ENCODE measurements at regions not wholly inside any gene's neighbourhood (a gene's known extent, or its start where the extent isn't known, plus 50 kb on each side); places are given as distances from the start of the nearest gene placed in this dataset.

GRCh38 chr2:104420953-104421352, 433.0 kb upstream of the POU3F3 start:
- no peaks in the 10 kb centered on the region for H3K36me3 ChIP-seq
- H3K27me3 ChIP-seq, result no peaks in the 10 kb centered on the region
- no peaks in the 10 kb centered on the region for H3K9me3 ChIP-seq

GRCh38 chr2:104425850-104426595, 427.9 kb upstream of the POU3F3 start:
- intact Hi-C loops (cut with DNase I), result no loop called here

More at GRCh38 chr2:104420953-104421352, 433.0 kb upstream of the POU3F3 start:
- intact Hi-C loops (cut with DNase I), result no loop called here
- Histone ChIP-seq H3K4me1 (no peaks in the 10 kb centered on the region), H3K27ac (no peak overlapping the region), H3K4me3 (no peak overlapping the region)
- TF ChIP-seq, protein P1, sequence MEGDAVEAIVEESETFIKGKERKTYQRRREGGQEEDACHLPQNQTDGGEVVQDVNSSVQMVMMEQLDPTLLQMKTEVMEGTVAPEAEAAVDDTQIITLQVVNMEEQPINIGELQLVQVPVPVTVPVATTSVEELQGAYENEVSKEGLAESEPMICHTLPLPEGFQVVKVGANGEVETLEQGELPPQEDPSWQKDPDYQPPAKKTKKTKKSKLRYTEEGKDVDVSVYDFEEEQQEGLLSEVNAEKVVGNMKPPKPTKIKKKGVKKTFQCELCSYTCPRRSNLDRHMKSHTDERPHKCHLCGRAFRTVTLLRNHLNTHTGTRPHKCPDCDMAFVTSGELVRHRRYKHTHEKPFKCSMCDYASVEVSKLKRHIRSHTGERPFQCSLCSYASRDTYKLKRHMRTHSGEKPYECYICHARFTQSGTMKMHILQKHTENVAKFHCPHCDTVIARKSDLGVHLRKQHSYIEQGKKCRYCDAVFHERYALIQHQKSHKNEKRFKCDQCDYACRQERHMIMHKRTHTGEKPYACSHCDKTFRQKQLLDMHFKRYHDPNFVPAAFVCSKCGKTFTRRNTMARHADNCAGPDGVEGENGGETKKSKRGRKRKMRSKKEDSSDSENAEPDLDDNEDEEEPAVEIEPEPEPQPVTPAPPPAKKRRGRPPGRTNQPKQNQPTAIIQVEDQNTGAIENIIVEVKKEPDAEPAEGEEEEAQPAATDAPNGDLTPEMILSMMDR (IDR thresholded peaks at IDR 0.05), result no peak
- no peak for TF ChIP-seq POLR2AphosphoS5 (IDR thresholded peaks at IDR 0.05; ENCODE audit: insufficient read depth in 1 of 2, low read depth in 1 of 2)
- no peak for TF ChIP-seq POLR2A (IDR thresholded peaks at IDR 0.05)
- no peak for DNase-seq (ENCODE audit: extremely low spot score in 2 of 2)

DNA sequence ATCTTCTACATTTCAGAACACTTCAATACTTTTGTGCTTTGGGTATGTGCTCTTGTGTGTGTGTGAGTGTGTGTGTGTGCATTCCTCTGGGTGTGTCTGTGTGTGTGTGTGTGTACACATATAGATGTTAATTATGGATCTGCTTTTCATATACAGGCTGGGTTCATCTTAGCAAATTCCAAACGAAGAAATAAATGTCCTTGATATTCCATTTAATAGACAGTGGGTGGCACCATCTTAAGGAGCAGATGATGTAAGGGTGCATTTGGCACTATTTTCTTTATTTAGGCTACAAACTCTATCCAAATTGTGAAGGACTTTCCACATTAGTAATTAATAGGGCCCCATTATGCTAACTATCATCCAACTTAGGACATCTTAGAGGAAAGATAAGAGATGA, 425.8 kb upstream of the POU3F3 start:
- no peak for DNase-seq (ENCODE audit: extremely low spot score in 2 of 2)
- intact Hi-C loops (cut with DNase I), result no loop called here
- Histone ChIP-seq H3K27ac (no peak overlapping the region), H3K36me3 (no peaks in the 10 kb centered on the region), H3K27me3 (no peaks in the 10 kb centered on the region), H3K9me3 (no peaks in the 10 kb centered on the region), H3K4me3 (no peak overlapping the region), H3K4me1 (no peaks in the 10 kb centered on the region)
- TF ChIP-seq, protein P1 (IDR thresholded peaks at IDR 0.05), result no peak
- TF ChIP-seq POLR2A (IDR thresholded peaks at IDR 0.05) (no peak), POLR2AphosphoS5 (IDR thresholded peaks at IDR 0.05; ENCODE audit: insufficient read depth in 1 of 2, low read depth in 1 of 2) (no peak)

More at GRCh38 chr2:104425850-104426595, 427.9 kb upstream of the POU3F3 start:
- Histone ChIP-seq H3K4me1 (no peaks in the 10 kb centered on the region), H3K27me3 (no peaks in the 10 kb centered on the region), H3K4me3 (no peak overlapping the region), H3K36me3 (no peaks in the 10 kb centered on the region), H3K9me3 (no peaks in the 10 kb centered on the region), H3K27ac (no peak overlapping the region)
- TF ChIP-seq, protein P1 (IDR thresholded peaks at IDR 0.05), result no peak
- TF ChIP-seq POLR2AphosphoS5 (IDR thresholded peaks at IDR 0.05; ENCODE audit: insufficient read depth in 1 of 2, low read depth in 1 of 2) (no peak), POLR2A (IDR thresholded peaks at IDR 0.05) (no peak)
- no peak for DNase-seq (ENCODE audit: extremely low spot score in 2 of 2)

DNA sequence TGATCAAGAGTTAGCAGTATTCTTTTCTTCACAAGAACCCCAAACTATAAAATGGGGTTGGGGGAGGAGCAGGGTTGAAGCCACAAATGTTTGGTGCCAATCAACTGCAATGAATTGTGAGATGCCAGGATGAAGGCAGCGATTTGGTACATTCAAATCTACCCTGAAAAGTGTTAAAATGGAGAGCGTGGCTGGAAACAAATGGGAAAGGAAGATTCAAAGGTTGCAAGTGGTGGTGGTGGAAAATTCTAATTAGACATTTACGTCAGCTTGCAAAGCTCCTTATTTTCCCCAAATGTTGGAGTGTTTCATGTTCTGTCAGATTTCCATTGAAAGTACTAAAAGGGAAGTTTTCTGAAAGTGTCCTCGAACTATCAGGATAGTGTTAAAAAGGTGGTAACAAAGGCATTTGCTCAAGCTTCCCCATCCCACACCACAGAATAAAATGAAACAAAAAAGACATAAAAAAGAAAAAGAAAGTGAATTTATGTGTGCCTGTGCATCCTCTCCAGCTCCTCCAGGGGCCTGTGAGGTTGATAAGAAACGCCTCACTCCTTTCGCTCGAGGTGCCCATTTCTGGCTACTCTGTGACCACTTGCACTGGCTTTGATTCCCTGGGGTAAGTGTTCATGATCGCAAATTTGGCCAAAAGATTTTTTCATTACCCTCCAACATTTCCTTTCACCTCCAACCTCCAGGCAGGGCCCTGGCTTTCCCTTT, 424.1 kb upstream of the POU3F3 start:
- Histone ChIP-seq H3K4me3 (no peak overlapping the region), H3K27me3 (no peaks in the 10 kb centered on the region), H3K27ac (no peak overlapping the region), H3K36me3 (no peaks in the 10 kb centered on the region), H3K9me3 (no peaks in the 10 kb centered on the region), H3K4me1 (no peaks in the 10 kb centered on the region)
- no peak for DNase-seq (ENCODE audit: extremely low spot score in 2 of 2)
- TF ChIP-seq POLR2A (IDR thresholded peaks at IDR 0.05), result no peak
- TF ChIP-seq, protein P1 (IDR thresholded peaks at IDR 0.05), result no peak
- TF ChIP-seq POLR2AphosphoS5 (IDR thresholded peaks at IDR 0.05; ENCODE audit: insufficient read depth in 1 of 2, low read depth in 1 of 2), result no peak
- intact Hi-C loops (cut with DNase I), result no loop called here

DNA sequence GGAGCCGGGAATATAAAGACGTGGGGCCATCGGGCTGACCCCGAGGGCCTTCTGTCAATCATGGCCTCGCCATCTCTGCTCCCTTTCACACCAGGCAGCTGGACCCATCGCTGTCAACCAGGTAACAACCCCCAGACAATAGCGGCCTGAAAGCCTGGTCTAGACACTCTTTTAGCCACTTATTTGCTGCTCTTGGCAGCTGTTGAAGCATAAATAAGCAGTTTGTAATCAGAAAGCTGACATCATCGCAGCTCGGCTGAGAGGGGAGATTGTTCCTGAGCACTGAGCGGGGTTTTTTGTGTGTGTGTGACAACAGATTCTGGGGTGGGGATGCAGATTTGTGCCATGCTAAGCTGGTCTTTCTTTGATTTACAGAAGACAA, 423.6 kb upstream of the POU3F3 start:
- intact Hi-C loops (cut with DNase I), result no loop called here
- no peaks in the 10 kb centered on the region for H3K4me1 ChIP-seq
- H3K9me3 ChIP-seq, result no peaks in the 10 kb centered on the region
- no peak for DNase-seq (ENCODE audit: extremely low spot score in 2 of 2)
- no peaks in the 10 kb centered on the region for H3K27me3 ChIP-seq
- no peak overlapping the region for H3K4me3 ChIP-seq
- no peak for TF ChIP-seq POLR2AphosphoS5 (IDR thresholded peaks at IDR 0.05; ENCODE audit: insufficient read depth in 1 of 2, low read depth in 1 of 2)
- TF ChIP-seq, protein P1 (IDR thresholded peaks at IDR 0.05), result no peak
- TF ChIP-seq POLR2A (IDR thresholded peaks at IDR 0.05), result no peak
- no peaks in the 10 kb centered on the region for H3K36me3 ChIP-seq
- H3K27ac ChIP-seq, result no peak overlapping the region
